Left colon (tissue), 2 donors: ENCODE measurements at regions not wholly inside any gene's neighbourhood (a gene's known extent, or its start where the extent isn't known, plus 50 kb on each side); places are given as distances from the start of the nearest gene placed in this dataset.
"Not testable (repeated sequence)": the region's sequence is repeated elsewhere in the genome, so short reads cannot be mapped to it uniquely, and the experiment has no call there.

ENCODE experiments used
- ATAC-seq: fragments of 200-7000 bp; cut with Tn5 transposase; one replicate; pipeline ENCODE4 v1.9.1; 2020; ENCODE audit warnings: mild to moderate bottlenecking, moderate library complexity
- DNase-seq, 2 donors: peaks; one replicate each; pipeline ENCODE4 v3.0.0-alpha.2; 2020
- intact Hi-C, 2 donors: fragments of 100-400 bp; cut with DNase I in 1 of 2; cut with micrococcal nuclease in 1 of 2; formaldehyde crosslinking; loops; one replicate each; pipeline versions ENCODE4 v1.11.2 to v1.14.0; 2022; cut with DNase I, micrococcal nuclease
- donor health status: DM: no; HTN: no; CAD: no.
- donor health status: DM: yes; HTN: yes; CAD: no.

DNA sequence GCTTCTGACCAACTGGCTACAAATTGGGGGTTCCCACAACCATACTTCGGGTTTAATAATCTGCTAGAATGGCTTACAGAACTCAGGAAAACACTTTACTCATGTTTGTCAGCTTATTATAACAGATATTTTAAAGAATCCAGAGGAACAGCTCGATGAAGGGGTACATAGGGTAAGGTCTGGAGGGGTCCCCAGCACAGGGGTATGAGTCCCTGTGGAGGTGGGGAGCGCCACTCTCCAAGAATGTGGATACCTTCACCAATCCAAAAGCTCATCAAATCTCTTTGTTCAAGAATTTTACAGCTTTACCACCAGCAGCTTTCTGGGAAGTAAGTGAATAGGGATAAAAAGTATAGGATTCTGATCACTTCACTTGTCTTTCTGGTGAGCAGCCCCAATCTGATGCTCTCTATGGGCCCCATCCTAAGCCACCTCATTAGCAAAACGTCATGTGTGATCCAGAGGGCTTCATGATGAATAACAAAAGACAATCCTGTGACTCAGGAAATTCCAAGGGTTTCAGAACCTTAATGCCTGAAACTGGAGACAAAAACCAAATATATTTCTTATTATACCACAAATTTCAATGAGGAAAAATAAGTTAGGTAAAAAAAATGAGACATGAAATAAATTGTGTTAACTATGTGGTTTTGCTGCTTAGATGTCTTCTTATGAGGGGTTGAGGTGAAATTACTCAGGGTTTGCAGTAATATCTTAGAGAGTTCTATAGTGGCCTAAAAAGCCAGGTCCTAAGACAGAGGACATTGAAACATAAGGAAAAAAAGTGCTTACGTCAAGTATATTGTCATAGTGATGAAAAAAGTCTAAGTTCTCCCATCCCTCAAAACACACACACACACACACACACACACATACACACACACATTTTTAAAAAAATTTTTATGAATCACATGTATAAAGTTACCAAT is 290.5 kb downstream of the ANXA1 start:
- DNase-seq = no peak
- intact Hi-C loops = no loop called here
- ATAC-seq = no peak

DNA sequence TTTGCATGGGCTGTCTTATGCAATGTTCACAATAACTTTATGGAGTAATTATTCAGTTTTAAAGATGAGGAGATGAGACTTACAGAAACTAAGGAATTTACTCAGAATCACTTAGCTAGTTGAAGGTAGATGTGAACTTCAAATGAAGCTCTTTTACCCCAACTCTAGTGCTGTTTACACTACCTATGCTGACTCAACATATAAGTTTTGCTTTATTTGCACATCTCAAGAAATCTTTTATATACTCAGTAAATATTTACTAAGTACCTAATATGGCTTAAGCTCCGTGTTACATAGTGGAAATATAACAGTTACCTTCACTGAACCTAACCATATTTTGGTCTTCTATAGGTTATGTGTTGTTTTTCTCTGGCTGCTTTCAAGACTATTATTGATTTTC is 293.2 kb downstream of the ANXA1 start:
- DNase-seq = no peak
- intact Hi-C loops = no loop called here
- no peak for ATAC-seq

- intact Hi-C loops, ATAC-seq, DNase-seq: not testable (repeated sequence)
Observed at GRCh38 chr9:73445384-73445783, 293.7 kb downstream of the ANXA1 start.

DNA sequence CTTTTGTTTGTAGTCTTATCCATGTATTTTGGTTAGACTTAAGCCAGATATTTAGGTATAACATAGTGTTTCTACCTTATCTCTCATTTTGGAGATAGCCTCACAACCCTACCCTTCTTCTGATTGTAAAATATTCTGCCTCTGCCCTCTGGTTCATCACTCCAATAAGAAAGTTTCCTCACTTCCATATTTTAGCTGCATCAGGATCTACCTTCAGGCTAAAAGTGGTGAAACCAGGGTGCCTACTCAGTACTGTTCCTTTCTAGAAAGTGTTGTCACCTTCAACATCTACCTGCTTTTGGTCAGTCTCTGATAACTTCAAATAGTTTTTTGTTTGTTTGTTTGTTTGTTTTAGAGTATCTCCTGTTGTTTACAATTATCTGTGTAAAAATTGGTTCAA is 294.6 kb downstream of the ANXA1 start:
- no peak for ATAC-seq
- DNase-seq = no peak
- intact Hi-C loops = no loop called here

DNA sequence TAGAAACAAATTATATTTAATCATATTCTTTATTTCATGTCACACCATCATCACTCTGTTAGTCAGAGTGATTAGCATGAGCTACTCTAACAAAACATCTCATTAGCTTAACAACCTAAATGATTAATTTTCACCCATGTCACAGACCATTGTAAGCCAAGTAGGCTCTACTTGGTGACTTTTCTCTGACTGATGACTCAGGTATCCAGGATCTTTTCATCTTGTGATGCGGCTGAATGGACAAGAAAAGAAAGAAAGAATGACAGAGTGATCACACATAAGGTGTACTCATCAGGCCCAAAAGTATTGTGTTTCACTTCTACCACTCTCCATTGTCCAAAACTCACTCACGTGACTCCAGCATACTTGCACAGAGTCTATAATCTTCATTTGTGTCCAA is 299.3 kb downstream of the ANXA1 start:
- DNase-seq (no peak), ATAC-seq (no peak)
- intact Hi-C loops = no loop called here

- ATAC-seq (no peak), DNase-seq (no peak)
- intact Hi-C loops = no loop called here
Observed at GRCh38 chr9:73459817-73460216, 308.2 kb downstream of the ANXA1 start.

GRCh38 chr9:73468716-73469115 is 317.1 kb downstream of the ANXA1 start:
- DNase-seq = no peak
- ATAC-seq = no peak

DNA sequence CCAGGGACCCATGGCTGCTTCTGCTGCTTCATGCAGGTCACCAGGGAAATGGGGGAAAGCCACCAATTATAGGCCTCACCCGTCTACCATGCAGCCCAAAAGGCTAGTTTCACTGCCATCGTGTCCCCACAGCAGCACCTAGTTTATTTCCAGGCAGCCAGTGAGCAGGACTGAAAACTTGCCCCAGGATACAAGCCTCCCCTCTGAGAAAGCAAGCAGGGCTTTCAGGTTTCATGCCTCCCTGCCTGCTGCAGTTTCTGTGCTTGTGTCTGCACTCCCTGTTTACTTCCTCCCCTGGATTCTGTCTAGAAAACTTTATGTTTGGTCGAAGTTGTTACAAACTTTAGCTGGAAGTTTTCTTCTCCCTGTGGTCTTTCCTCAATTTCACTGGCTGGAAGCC is 319.1 kb downstream of the ANXA1 start:
- DNase-seq = no peak
- intact Hi-C loops = no loop called here
- ATAC-seq = no peak

More at GRCh38 chr9:73468716-73469115, 317.1 kb downstream of the ANXA1 start:
- intact Hi-C loops = no loop called here

DNA sequence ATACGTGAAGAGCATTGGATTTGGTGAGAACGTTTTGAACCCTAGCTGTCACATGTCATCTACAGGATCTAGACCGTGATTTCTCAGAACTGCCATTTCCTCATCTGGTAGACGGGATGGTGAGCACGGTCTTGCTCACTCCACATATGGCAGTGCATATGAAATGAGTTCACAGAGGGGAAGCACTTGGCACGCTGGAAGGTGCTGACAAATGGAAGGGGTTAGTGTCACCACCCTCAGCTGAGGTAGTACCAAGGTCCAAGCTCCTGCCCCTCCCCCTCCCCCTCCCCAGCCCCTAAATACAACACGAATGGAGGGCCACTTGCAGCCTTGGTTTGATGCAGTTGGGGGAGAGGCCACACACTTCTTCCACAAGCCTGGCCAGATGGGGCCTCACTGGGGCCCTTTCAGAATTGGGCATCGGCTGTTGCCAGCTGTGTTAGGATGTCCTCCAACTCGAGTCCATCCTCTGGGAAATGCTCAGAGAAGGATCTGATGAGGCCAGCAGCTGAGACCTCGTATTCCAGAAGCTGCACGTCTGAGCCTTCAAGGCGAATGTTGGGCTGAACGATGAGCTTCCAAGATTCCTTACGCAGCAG is 322.4 kb downstream of the ANXA1 start:
- intact Hi-C loops = no loop called here
- no peak for ATAC-seq
- DNase-seq = no peak

GRCh38 chr9:73474625-73475024 is 323.0 kb downstream of the ANXA1 start:
- no peak for DNase-seq
- intact Hi-C loops = no loop called here
- no peak for ATAC-seq

DNA sequence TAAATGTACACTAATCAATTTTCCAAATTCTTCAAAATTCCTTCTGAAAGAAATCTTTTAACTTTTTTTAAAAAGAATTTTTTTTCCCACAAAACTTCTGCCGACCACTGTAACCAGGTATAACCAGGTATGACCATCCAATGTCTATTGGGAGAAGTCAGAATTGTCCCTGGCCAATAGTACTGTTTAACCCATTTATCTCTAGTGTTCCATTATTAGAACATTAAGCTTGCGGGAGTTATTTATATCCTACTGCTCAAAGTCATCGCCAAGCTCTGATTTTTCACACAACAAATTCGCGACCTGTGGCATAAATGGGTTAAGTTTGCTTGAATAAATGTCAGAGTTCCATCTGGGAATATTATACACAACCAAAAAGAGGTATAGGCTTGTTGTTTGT is 343.2 kb downstream of the ANXA1 start:
- intact Hi-C loops = no loop called here
- DNase-seq = no peak
- no peak for ATAC-seq

GRCh38 chr9:73497796-73498195 is 346.1 kb downstream of the ANXA1 start:
- ATAC-seq (no peak), DNase-seq (no peak)
- intact Hi-C loops = no loop called here

- ATAC-seq (no peak), DNase-seq (no peak)
- intact Hi-C loops = no loop called here
Observed at GRCh38 chr9:73515216-73515615, 363.6 kb downstream of the ANXA1 start.

GRCh38 chr9:73523391-73523790 is 371.7 kb downstream of the ANXA1 start:
- intact Hi-C loops = no loop called here
- ATAC-seq (no peak), DNase-seq (no peak)

GRCh38 chr9:73525350-73525749 is 373.7 kb downstream of the ANXA1 start:
- ATAC-seq (no peak), DNase-seq (no peak)
- intact Hi-C loops = no loop called here

DNA sequence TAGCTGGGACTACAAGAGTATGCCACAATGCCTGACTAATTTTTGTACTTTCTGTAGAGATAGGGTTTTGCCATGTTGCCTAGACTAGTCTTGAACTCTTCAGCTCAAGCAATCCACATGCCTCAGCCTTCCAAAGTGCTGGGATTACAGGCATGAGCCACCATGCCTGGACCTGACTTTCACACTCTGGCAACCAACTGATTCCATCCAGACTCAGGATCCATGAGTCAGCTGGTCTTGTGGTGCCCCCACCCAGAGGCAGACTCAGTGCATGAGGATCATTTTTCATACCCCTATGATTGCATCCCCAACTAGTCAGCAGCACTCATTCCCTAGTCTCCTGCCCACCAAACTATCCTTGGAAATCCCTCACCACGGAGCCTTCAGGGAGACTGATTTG is 375.9 kb downstream of the ANXA1 start:
- ATAC-seq (no peak), DNase-seq (no peak)
- intact Hi-C loops = no loop called here

DNA sequence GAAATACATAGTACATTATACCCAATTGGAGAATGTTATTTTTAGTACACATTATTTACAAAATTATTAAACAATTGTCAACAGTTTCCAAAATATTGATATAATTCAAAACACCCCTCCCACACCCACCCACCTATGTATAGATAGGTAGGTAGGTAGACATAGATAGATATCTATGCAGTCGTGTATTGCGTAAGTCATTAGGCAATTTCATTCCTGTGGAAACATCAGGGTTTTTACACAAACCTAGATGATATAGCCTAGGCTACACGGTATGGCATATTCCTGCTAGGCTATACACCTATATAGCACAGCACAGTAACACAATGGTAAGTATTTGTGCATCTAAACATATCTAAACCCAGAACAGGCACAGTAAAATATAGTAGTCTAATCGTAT is 377.3 kb downstream of the ANXA1 start:
- ATAC-seq (no peak), DNase-seq (no peak)
- intact Hi-C loops = no loop called here

GRCh38 chr9:73529666-73530065 is 378.0 kb downstream of the ANXA1 start:
- DNase-seq = no peak
- intact Hi-C loops = no loop called here
- no peak for ATAC-seq

DNA sequence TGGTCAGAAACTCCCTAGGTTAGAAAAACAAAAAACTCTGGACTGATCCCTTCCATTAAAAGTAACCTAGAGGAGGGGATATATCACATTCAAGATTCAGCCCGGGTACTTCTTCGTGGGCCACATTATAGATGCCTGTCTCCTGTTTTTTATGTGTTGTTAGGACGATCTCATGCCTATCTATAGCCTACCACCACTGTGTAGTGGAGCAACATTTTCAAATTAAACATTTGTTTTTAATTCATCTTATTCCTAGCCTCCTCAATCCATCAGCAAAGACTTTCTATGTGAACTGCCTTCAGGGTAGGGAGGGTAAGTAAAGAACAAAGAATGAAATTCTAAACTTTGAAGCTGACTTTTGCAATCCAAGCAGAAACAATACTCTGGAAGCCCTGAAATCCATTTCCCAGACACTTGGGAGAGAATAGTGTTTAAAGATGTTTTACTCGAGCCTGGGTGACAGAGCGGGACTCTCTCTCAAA is 379.4 kb downstream of the ANXA1 start:
- intact Hi-C loops = no loop called here

GRCh38 chr9:73531658-73532057 is 380.0 kb downstream of the ANXA1 start:
- intact Hi-C loops = no loop called here
- ATAC-seq (no peak), DNase-seq (no peak)

More for the DNA sequence above, 379.4 kb downstream of the ANXA1 start:
- DNase-seq (no peak), ATAC-seq (no peak)
